GM21717 (cell line): ENCODE measurements at regions not wholly inside any gene's neighbourhood (a gene's known extent, or its start where the extent isn't known, plus 50 kb on each side); places are given as distances from the start of the nearest gene placed in this dataset.

ENCODE experiments used
- ATAC-seq: cut with Tn5 transposase; IDR thresholded peaks from one replicate; pipeline ENCODE4 v1.9.1; 2021; ENCODE audit warnings: mild to moderate bottlenecking, moderate library complexity; ENCODE audit not compliant: unreplicated experiment

DNA sequence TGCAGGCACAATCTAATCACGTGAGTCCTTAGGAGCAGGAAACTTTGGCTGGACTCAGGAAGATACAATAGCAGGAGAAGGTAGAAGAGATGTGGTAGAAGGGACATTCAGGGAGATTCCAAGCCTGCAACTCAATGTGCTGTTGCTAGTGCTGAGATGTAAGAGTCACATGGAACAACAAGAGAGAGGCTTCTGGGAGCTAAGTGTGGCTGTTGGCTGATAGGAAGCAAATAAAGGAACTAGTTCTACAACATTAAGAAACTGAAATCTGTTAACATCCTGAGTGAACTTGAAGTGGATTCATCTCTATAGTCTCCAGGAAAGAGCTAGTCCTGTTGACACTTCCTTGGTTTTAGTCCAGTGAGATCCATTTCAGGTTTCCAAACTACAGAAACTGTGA, 1207.4 kb downstream of the ADGRL3 start:
- no peak for ATAC-seq

DNA sequence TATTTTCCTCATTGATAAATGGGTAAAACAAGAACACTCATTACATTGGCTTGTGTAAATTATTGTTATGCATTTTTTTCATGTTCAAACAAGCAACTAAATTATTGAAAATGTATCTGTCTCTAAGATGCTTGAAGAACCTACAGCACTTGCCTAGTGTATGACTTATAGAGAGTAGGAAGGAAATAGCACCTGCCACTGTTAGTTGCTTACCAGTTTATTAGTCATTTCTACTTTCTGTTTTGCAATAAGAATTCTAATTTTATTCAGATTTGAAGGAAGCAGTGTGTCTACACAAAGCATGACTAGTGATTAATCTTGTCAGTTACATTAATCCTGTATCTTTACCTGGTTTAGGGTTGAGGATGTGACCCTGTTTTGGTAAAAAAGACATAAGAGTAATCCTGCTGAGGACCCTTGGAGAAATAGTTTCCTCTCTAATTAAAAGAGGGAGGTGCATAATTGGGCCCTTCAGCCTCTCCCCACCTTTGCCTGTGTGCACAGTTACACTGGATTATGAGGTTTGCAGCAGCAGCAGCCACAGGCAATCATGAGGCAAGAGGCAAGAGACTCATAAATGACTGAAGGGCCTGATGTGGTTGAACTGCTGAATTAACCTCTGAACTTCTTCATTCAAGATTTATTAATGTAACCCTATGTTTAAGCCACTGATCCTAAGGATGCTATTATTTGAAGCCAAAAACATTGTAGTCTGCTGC, 1202.1 kb downstream of the ADGRL3 start:
- ATAC-seq = peak; percentile 73

DNA sequence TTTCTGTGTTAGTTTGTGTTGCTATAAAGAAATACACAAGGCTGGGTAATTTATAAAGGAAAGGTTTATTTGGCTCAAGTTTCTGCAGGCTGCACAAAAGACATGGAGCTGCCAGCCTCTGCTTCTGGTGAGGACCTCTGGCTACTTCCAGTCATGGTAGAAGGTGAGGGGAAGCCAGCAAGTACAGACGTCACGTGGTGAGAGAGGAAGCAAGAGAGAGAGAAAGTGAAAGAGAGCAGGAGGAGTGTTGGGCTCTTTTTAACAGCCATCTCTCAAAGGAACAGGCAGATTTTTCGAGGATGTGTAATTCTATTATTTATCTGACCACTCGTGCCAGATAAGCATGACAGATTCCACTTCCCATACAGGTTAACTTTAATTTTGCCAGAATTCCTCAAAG, 1199.1 kb downstream of the ADGRL3 start:
- peak; percentile 85 for ATAC-seq

DNA sequence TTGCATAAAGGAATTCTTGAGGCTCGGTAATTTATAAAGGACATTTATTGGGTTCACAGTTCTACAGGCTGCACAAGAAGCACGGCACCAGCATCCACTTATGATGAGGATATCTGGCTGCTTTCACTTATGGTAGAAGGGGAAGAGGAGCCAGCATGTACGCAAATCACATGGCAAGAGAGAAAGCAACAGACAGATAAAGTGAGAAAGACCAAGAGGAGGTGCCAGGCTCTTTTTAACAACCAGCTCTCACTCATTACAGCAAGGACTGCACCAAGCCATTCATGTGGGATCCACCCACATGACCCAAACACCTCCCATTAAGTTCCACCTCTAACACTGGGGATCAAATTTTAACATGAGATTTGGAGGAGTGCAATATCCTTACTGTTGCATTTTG, 1198.2 kb downstream of the ADGRL3 start:
- no peak for ATAC-seq

DNA sequence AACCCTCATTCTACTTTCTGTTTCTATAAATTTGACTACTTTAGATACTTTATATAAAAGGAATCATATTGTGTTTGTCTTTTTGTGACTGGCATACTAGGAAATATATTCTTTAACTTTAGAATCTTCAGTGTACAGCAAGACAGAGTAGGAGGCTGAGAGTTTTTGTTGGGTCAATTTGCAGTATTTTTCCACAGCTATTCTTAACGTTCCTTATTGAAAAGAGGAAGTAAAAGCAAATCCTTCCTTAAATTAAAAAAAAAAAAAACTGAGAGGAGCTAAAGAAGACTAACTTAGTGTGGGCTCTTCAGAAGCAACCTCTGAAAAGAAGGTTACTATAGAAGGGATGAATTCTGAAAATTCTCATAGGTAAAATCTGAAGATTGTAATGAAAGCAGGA, 1194.6 kb downstream of the ADGRL3 start:
- ATAC-seq = peak; percentile 27

DNA sequence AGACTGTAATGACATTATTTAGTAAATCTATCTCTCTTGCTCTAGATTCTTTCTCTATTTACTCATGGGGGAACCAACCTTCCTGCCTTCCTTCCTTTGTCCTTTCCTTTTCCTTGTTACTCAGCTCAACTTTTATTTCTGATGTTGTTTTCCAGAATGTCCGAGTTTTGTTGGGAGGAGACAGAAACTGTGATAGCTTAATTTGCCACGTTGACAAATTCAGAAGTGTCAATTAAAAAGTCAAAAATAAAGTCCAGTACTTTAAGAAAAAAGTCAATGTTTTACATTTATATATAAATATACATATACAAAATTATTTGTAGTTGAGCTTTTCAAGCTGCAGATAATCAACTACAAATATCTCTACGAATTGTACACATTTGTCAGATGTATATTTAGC, 1187.7 kb downstream of the ADGRL3 start:
- no peak for ATAC-seq

DNA sequence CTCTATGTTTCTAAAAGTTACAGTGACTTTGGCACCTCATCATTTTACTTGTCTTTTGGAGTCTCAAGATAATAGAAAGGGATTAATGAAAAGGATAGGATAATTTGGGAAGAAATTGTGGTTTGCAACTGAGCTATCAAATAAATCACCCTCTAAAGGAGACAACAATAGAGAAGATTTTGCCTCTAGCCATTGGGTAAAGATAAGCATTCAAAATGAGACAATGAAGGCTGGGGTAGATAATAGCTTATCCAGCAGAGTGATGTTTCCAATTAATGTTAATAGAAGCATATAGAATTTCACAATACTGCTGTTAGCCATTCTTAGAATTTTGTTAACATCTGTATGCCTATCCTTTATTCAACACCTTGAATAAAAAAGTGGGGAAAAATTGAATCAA, 1177.6 kb downstream of the ADGRL3 start:
- no peak for ATAC-seq

DNA sequence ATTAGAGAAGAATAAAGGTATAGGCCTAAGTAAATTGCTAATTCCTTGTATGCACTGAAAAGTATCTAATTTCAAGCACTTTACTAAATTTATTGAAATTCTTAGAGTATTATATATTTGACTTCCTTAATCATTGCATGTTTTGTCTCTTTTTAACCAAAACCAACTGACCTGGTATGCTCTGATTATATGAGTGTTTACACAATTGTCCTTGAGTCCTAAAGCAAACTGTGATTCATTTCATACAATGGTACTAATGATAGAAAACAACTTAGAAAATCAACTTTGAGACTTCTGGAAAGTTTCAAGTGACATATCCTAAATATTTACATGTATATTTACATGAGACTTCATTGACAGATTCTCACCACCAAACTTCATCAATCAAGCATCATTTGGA, 1177.1 kb downstream of the ADGRL3 start:
- ATAC-seq = no peak

DNA sequence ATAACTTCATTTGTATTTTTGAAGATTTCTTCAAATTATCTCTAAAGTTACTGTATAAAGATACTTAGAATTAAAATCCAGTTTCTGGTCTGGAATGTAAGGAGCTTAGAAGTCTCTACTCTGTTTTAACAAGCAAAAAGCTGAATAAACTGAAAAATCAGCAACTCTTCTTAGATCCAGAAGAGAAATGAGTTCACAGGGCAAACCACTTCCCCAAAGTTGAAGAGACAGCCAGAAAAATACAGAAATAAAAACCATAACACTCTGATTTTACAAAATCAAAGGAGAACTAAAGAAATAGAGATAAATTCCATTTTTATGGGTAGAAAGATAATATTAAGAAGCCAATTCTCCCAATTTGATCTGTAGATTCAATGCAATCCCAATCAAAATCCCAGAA, 1166.8 kb downstream of the ADGRL3 start:
- ATAC-seq = no peak

DNA sequence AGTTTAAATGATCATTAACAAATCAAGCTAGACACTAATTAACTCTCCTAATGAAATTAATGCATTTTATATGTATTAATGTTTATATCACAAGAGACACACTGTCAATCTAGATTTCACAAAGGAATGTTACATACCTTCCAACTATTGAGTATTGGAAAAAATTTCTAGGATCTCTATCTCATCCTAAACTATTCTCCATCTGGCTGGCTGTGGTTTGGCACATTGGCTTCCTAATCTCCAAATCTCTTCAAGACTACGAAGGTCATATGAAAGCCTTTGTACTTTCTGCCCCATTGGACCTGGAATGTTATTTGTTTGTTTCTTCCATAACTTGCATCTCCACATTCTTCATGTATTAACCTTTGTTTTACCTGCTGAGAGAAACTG, 1160.0 kb downstream of the ADGRL3 start:
- no peak for ATAC-seq

DNA sequence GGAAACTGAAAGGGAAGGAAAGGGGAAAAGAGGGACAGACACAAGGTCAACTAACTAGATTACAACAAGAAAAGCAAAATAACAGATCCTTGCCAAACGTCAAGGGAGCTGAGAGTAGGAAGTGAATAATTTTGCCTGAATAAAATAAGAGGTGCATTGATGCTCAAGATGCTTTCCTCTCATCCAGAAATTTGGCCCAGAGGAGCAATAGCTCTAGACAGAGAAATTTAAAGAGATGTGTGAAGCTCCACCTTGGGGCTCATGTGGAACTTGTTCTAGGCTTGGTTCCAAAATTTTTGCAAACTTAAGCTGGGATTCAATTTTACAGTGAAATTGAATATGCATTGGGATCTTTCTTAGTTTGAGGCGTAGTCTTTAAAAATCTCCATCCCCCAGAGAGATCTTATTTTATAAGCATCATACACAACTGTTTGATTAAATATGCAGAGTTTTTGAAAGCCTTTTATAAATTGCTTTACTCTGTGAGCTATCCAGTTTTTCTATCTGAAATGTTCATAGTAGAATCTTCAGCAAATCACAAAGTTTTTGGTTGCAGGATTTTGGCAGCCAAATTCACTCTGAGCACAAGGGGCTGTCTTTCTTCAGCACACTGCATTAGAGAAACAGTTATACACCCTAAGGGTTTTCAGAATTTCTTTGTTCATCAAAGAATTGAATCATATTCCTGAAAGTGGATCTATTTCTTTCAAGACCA, 1159.5 kb downstream of the ADGRL3 start:
- no peak for ATAC-seq

DNA sequence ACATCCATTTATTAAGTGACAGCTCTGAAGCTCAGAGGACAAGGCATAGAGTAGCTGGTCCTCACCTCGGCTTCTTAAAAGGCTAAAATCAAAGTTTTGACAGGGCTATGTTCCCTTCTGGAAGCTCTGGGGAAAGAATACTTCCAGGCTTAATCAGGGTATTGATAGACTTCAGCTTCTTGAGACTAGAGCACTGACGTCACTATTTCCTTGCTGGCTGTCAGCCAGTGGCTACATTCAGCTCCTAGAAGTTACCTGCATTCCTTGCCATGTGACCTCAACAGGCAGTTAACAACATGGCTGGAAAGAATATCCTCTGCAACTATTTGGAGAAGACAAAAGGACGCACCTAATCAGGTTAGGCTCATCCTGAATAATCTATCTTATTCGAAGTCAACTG, 1144.8 kb downstream of the ADGRL3 start:
- no peak for ATAC-seq

DNA sequence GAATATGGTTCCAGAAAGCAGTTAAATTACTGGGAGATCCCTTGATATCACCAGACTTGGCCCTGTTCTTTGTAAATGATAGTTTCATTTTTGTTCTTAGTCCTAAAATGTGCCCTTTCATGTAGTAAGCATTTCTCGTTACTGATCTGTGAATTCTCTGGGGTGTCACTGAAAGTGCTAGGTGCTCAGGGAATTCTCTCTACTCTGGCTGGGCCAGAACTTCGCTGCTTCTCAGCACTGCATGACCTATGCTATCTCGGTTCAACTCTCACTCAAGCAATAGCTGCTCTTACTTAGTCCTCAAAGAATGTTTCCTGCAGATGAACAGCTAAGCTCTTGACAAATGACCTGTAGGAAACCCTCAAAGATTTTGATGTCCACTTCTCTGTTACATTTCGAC, 1144.3 kb downstream of the ADGRL3 start:
- no peak for ATAC-seq

DNA sequence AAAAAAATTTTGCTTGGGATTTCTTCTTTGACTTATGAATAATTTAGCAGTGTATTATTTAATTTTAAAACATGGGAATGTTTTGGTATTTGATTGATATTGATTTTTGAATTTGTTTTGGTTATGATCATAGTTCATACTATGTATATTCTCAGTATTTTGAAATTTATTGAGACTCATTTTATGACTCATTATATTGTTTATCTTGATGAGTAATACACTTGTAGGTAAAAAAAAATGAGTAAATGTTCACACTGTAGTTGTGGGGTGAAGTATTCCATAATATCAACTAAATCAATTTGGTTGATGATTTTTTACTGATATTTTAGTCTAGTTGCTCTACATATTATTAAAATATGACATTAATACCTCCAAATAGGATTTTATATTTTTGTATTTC, 1142.2 kb downstream of the ADGRL3 start:
- no peak for ATAC-seq

DNA sequence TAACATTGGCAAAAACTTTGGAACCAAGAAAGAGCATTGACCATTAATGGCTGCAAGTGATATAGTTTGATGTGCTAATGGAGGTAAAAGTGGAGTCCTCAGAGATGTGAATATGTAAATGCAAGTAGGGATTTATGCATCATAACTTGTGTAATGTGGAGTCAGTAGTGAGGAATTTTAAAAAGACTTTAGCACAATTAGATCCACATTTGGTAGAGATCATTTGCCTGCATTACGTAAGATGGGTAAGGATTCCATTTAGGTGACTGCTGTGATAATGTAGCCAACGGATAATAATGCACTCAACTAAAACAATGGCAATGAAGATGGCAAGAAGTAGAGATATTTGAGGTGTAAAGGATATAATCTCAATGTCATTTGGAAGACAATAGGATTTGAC, 1128.4 kb downstream of the ADGRL3 start:
- ATAC-seq = no peak

DNA sequence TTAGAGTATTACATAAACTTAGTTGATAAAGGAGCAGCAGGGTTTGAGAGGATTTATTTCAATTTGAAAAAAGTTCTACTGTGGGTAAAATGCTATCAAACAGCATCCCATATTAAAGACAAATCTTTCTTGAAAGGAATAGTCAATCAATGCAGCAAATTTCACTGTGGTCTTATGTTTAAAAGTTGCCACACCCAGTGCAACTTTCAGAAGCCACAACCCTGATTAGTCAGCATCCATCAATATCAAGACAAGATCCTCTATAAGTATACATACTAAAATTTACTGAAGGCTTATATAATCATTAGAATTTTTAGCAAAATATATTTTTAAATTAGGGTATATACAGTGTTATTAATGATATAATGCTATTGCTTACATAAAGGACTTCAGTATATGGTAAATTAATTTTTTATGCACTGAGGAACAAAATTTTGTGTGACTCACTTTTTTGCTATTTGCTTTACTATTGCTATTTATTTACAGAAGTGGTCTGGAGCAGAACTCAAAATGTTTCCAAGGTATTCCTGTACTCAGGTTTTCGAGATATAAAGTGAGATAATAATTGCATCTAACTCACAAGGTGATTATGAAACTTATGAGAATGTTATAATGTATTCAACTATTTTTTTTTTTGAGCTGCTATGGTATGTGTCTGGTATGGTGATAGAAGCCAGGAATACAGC, 1127.6 kb downstream of the ADGRL3 start:
- no peak for ATAC-seq

DNA sequence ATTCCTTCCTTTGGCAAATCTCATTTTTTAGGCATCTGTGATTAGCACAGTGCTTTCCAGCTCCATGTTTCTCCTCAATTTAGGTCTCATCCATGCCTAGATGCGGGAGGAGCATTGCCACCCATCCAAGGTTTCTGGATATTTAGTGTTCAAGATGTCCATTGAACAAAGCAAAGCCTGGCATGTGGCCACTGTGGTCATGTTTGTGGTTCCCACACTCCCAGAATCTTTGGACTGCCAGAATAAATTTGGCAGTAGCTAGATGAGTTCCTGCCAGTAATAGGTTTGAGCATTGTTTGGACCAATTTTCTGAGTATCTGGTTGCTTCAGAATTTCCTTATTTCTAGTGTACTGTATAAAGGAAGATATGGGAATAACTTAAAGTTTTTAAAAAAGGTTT, 1124.1 kb downstream of the ADGRL3 start:
- no peak for ATAC-seq

DNA sequence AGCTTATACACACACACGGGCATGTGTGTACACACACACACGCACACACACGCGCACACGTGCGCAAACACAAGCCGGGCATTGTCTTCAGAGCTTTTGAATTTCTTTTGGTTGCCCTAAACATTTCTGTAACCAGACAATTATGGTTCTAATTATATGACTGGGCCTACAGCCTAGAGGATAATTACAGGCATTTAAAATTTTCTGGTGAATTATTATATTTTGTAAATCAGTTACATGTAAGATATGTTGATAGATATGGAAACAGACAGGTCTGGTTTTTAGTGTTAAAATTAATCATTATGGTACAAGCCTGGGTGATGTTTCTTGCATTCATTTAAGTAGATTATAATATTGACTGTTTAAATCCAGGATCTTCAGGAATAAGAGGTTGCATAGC, 1120.5 kb downstream of the ADGRL3 start:
- ATAC-seq = no peak

DNA sequence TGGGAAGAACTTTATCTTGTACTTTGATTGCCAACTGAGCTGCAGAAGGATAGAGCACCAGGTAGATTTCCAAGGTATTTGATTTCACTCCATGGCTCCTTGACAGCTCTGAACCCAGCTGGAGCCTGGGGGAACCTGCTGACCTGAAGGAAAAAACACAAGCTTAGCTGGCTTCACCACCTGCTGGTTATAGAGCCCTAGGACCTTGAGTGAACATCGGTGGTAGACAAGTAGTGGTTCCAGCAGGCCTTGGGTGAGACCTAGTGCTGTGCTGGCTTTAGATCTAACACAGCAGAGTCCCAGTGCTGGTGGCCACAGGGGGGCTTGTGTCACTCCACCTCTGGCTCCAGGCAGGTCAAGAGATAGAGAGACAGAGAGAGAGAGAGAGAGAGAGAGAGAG, 1102.6 kb downstream of the ADGRL3 start:
- no peak for ATAC-seq

DNA sequence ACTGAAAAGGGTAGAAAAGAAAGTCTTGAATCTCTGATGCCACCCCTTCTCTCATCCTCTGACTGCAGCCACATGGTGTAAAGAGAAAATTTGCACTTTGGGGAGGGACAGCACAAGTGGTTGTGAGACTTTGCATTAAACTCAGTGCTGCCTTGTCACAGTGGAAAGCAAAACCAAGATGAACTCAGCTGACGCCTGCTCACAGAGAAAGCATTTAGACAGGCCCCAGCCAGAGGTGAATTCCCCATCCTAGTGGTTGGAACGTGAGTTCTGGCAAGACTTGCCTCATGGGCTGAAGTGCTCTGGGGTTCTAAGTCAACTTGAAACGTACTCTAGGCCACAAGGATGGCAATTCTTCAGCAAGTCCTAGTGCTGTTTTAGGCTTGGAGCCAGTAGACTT, 1101.4 kb downstream of the ADGRL3 start:
- no peak for ATAC-seq

DNA sequence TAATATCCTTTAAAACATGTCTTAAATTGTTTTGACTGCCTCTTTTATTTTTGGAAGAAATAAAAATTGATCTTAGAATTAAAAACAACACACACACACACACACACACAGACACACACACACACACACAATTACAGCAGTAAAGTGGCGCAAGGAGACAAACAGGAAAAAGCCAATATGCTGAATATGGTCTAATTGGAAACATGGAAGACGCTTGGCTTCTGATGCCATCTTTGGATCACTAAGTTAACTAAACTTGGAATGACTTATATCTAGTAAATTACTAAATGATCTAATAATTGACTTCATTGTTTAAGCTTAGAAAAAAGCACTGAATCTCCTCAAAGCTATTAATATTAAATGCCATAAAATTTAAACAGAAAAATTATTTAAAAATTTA, 1093.4 kb downstream of the ADGRL3 start:
- ATAC-seq = no peak

DNA sequence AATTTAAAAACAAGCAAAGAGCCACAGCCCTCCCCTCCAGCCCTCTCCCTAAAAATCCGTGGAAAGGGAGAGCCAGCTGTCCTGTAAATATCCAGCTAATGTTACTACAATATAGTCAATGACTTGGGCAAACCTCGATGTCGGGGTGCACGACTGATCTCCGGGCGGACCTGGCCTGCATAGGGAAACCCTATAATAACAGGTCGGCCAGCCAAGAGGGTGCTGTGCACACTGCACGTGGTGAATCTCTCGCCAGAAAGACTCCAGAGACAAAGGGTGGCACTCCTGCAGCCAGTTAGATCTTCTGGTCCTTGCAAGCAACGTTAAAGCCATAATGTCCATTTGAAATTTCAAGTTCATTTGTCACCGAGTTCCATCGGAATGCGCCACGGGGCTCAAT, 1092.8 kb downstream of the ADGRL3 start:
- ATAC-seq = no peak
